ENCODE measurements at regions not wholly inside any gene's neighbourhood (a gene's known extent, or its start where the extent isn't known, plus 50 kb on each side); places are given as distances from the start of the nearest gene placed in this dataset.
"Not testable (repeated sequence)": the region's sequence is repeated elsewhere in the genome, so short reads cannot be mapped to it uniquely, and the experiment has no call there.

GRCh38 chr10:43923328-43923727 lies 274.6 kb upstream of the ZNF32 start:
- intact Hi-C loops (cut with micrococcal nuclease) = no loop called here
- peaks cover 3% of the 10 kb centered on the region for H3K27me3 Mint-ChIP-seq
- no peak for TF ChIP-seq CTCF (IDR thresholded peaks at IDR 0.05)
- no peaks in the 10 kb centered on the region for H3K36me3 Mint-ChIP-seq (ENCODE audit: low read depth)
- ATAC-seq (ENCODE audit: low read depth) (no peak), DNase-seq (no peak)
- H3K9me3 Mint-ChIP-seq = no peaks in the 10 kb centered on the region
- H3K27ac Mint-ChIP-seq = no peak overlapping the region
- H3K4me1 Mint-ChIP-seq = no peaks in the 10 kb centered on the region
- no peak overlapping the region for H3K4me3 Mint-ChIP-seq
- CTCF ChIA-PET = no interaction called here
- POLR2A ChIA-PET = no interaction called here

- H3K27ac Mint-ChIP-seq = no peak overlapping the region
- ATAC-seq (ENCODE audit: low read depth) (no peak), DNase-seq (no peak)
- H3K9me3 Mint-ChIP-seq = peaks cover 3% of the 10 kb centered on the region
- no peak overlapping the region for H3K4me3 Mint-ChIP-seq
- ChIA-PET POLR2A (no interaction called here), CTCF (no interaction called here)
- H3K27me3 Mint-ChIP-seq = peaks cover 7% of the 10 kb centered on the region
- no peaks in the 10 kb centered on the region for H3K36me3 Mint-ChIP-seq (ENCODE audit: low read depth)
- intact Hi-C loops (cut with micrococcal nuclease) = no loop called here
- H3K4me1 Mint-ChIP-seq = no peaks in the 10 kb centered on the region
- no peak for TF ChIP-seq CTCF (IDR thresholded peaks at IDR 0.05)
These were observed 273.9 kb upstream of the ZNF32 start for GRCh38 chr10:43922335-43923280.

GRCh38 chr10:43921881-43922280 lies 273.2 kb upstream of the ZNF32 start:
- peaks cover 7% of the 10 kb centered on the region for H3K27me3 Mint-ChIP-seq
- no peak for DNase-seq
- no peaks in the 10 kb centered on the region for H3K4me1 Mint-ChIP-seq
- ATAC-seq (ENCODE audit: low read depth) = no peak
- ChIA-PET CTCF (no interaction called here), POLR2A (no interaction called here)
- H3K27ac Mint-ChIP-seq = no peak overlapping the region
- intact Hi-C loops (cut with micrococcal nuclease) = no loop called here
- TF ChIP-seq CTCF (IDR thresholded peaks at IDR 0.05) = no peak
- no peaks in the 10 kb centered on the region for H3K36me3 Mint-ChIP-seq (ENCODE audit: low read depth)
- no peak overlapping the region for H3K4me3 Mint-ChIP-seq
- peaks cover 3% of the 10 kb centered on the region for H3K9me3 Mint-ChIP-seq

- intact Hi-C loops (cut with micrococcal nuclease) = no loop called here
- POLR2A ChIA-PET = no interaction called here
- no peak for DNase-seq
- H3K4me1 Mint-ChIP-seq = no peaks in the 10 kb centered on the region
- H3K9me3 Mint-ChIP-seq = peaks cover 5% of the 10 kb centered on the region
- H3K36me3 Mint-ChIP-seq (ENCODE audit: low read depth) = no peaks in the 10 kb centered on the region
- peaks cover 7% of the 10 kb centered on the region for H3K27me3 Mint-ChIP-seq
- ATAC-seq (ENCODE audit: low read depth) = no peak
- CTCF ChIA-PET = no interaction called here
- TF ChIP-seq CTCF (IDR thresholded peaks at IDR 0.05) = no peak
- H3K27ac Mint-ChIP-seq = no peak overlapping the region
- H3K4me3 Mint-ChIP-seq = no peak overlapping the region
These were observed 272.8 kb upstream of the ZNF32 start for GRCh38 chr10:43921478-43921877.

- CTCF ChIA-PET; POLR2A ChIA-PET; intact Hi-C loops (cut with micrococcal nuclease); H3K4me1 Mint-ChIP-seq; H3K9me3 Mint-ChIP-seq; H3K27ac Mint-ChIP-seq; H3K27me3 Mint-ChIP-seq; DNase-seq; H3K4me3 Mint-ChIP-seq; ATAC-seq (ENCODE audit: low read depth); H3K36me3 Mint-ChIP-seq (ENCODE audit: low read depth): not testable (repeated sequence)
These were observed 271.6 kb upstream of the ZNF32 start for GRCh38 chr10:43920236-43920758.
